ENCODE measurements at regions not wholly inside any gene's neighbourhood (a gene's known extent, or its start where the extent isn't known, plus 50 kb on each side); places are given as distances from the start of the nearest gene placed in this dataset.

GRCh38 chr2:40955635-40956034 lies 503.7 kb upstream of the SLC8A1 start:
- no peak overlapping the region for H2AFZ ChIP-seq (ENCODE audit: insufficient read depth, low read depth, low read length, poor library complexity, severe bottlenecking)
- DNase-seq: no peak
- Mint-ChIP-seq H3K9me3 (peaks cover 9 to 34% (median 19%) of the 10 kb centered on the region in 7 donors), H3K36me3 (peaks cover 0 to 3% of the 10 kb centered on the region in 2 donors), H3K4me3 (no peak overlapping the region), H3K4me1 (peaks cover 11% of the 10 kb centered on the region), H3K27me3 (ENCODE audit: low read depth in 3 of 3) (no peaks in the 10 kb centered on the region), H3K27ac (no peak overlapping the region)
- H3K9ac ChIP-seq (ENCODE audit: insufficient read depth, low read length, poor library complexity, severe bottlenecking): no peak overlapping the region
- no peaks in the 10 kb centered on the region for H3K36me3 ChIP-seq (replicated peaks in 1 of 2; ENCODE audit: control insufficient read depth in 1 of 2, insufficient read depth in 2 of 2, low read length in 2 of 2)
- H3K79me2 ChIP-seq (ENCODE audit: insufficient read depth, low read length): no peaks in the 10 kb centered on the region
- no peak overlapping the region for H3K27ac ChIP-seq (ENCODE audit: low read depth in 1 of 2, low read length in 2 of 2)
- TF ChIP-seq CTCF (IDR thresholded peaks at IDR 0.05): no peak
- peaks cover 11 to 22% of the 10 kb centered on the region in 2 donors for H3K9me3 ChIP-seq (replicated peaks in 1 of 2; ENCODE audit: control insufficient read depth in 1 of 2, insufficient read depth in 1 of 2, low read length in 2 of 2)
- intact Hi-C loops (cut with micrococcal nuclease): no loop called here
- peaks cover 0 to 4% of the 10 kb centered on the region in 2 donors for H3K4me1 ChIP-seq (ENCODE audit: control insufficient read depth in 1 of 2, insufficient read depth in 2 of 2, low read length in 2 of 2)
- H4K20me1 ChIP-seq (ENCODE audit: insufficient read depth, low read length): no peaks in the 10 kb centered on the region
- H3K4me2 ChIP-seq (replicated peaks; ENCODE audit: extremely low read depth, low read length, poor library complexity, severe bottlenecking): no peak overlapping the region
- H3K27me3 ChIP-seq (ENCODE audit: control insufficient read depth in 2 of 2, insufficient read depth in 2 of 2, low read length in 2 of 2): no peaks in the 10 kb centered on the region
- H3K4me3 ChIP-seq (replicated peaks in 1 of 3; ENCODE audit: low read depth in 2 of 3, low read length in 3 of 3): no peak overlapping the region

- H3K9ac ChIP-seq (ENCODE audit: insufficient read depth, low read length, poor library complexity, severe bottlenecking): no peak overlapping the region
- peak overlapping the region; percentile 25 to 62 for H3K27ac ChIP-seq (ENCODE audit: low read depth in 1 of 2, low read length in 2 of 2)
- Mint-ChIP-seq H3K9me3 (peaks cover 12 to 34% (median 19%) of the 10 kb centered on the region in 7 donors), H3K36me3 (peaks cover 0 to 3% of the 10 kb centered on the region in 2 donors), H3K4me1 (peaks cover 15% of the 10 kb centered on the region), H3K27ac (peak overlapping the region; percentile 75 to 92 (median 88)), H3K4me3 (no peak overlapping the region), H3K27me3 (ENCODE audit: low read depth in 3 of 3) (no peaks in the 10 kb centered on the region)
- WGBS (ENCODE audit: insufficient coverage): no CpG with 5 or more reads among the region's 9 CpGs
- no peaks in the 10 kb centered on the region for H3K79me2 ChIP-seq (ENCODE audit: insufficient read depth, low read length)
- no peaks in the 10 kb centered on the region for H3K36me3 ChIP-seq (replicated peaks in 1 of 2; ENCODE audit: control insufficient read depth in 1 of 2, insufficient read depth in 2 of 2, low read length in 2 of 2)
- peaks cover 11 to 22% of the 10 kb centered on the region in 2 donors for H3K9me3 ChIP-seq (replicated peaks in 1 of 2; ENCODE audit: control insufficient read depth in 1 of 2, insufficient read depth in 1 of 2, low read length in 2 of 2)
- H3K4me1 ChIP-seq (ENCODE audit: control insufficient read depth in 1 of 2, insufficient read depth in 2 of 2, low read length in 2 of 2): peaks cover 0 to 4% of the 10 kb centered on the region in 2 donors
- TF ChIP-seq CTCF (IDR thresholded peaks at IDR 0.05): no peak
- peak overlapping the region in 1 of 3 experiments; percentile 10 for H3K4me3 ChIP-seq (replicated peaks in 1 of 3; ENCODE audit: low read depth in 2 of 3, low read length in 3 of 3)
- intact Hi-C loops (cut with micrococcal nuclease): no loop called here
- no peaks in the 10 kb centered on the region for H3K27me3 ChIP-seq (ENCODE audit: control insufficient read depth in 2 of 2, insufficient read depth in 2 of 2, low read length in 2 of 2)
- H4K20me1 ChIP-seq (ENCODE audit: insufficient read depth, low read length): no peaks in the 10 kb centered on the region
- no peak overlapping the region for H3K4me2 ChIP-seq (replicated peaks; ENCODE audit: extremely low read depth, low read length, poor library complexity, severe bottlenecking)
- DNase-seq: peak; percentile 73 to 91 (median 75)
- no peak overlapping the region for H2AFZ ChIP-seq (ENCODE audit: insufficient read depth, low read depth, low read length, poor library complexity, severe bottlenecking)
These were observed 505.6 kb upstream of the SLC8A1 start for GRCh38 chr2:40957508-40957907.
